SKM-1 (cell line): ENCODE measurements at regions not wholly inside any gene's neighbourhood (a gene's known extent, or its start where the extent isn't known, plus 50 kb on each side); places are given as distances from the start of the nearest gene placed in this dataset.

ENCODE experiments used
- DNase-seq: peaks from one replicate; lab custom pipeline; 2025; ENCODE audit not compliant: unreplicated experiment; lab: John Stamatoyannopoulos, UW

DNA sequence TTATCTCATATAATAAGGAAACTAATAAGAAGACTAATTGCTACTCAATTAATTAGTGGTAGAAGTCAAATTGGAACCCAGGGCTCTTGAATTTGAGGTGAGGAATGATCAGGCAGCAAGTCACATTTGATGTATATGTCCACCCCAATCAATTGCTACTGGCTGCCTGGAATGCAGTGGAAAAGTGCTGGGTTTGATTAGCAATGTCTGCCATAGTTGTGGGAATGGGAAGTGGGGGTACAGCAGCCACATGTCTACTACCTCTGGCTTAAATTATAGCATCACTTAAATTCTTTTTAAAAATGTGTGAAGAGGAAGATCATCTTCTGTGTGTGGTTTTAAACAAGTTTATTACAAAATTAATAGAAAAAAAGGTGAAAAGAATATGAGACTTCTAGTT lies 50.8 kb upstream of the NAV2 start:
- DNase-seq = no peak

DNA sequence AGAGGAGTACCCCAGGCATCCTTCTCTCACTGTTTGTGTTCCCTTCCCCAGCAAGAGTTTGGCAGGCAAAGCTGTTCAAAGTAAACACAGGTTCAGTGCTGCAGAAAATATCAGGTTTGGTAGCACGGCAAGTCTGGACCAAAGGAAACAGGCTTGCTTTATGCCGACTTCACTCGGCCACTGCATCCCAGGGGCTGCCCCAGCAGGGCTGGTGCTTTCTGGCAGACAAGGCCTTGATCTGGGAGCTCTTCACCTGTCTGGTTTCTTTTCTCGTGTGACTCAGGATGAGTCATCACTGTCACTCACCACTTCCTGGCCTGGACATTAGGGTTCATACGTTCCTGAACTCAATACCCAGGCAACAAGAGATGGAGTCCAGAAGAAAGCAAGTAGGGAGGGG lies 52.6 kb upstream of the NAV2 start:
- no peak for DNase-seq

DNA sequence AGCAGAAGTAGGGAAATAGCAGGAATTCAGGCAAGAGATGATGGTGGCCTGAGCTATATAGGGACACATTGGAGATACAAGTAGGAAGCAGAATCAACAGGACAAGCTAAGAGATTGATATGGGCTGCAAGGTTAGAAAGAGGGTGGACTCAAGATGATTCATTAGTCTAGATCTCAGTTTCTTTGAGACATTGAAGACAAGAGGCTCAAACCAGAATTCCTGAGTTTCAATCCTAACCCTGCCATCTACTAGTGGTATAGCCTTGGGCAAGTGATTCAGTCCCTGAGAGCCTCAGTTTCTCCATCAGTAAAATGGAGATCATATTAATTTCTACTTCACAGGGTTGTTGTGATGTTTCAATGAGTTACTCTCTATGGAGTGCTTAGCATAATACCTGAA lies 53.1 kb upstream of the NAV2 start:
- DNase-seq = no peak

DNA sequence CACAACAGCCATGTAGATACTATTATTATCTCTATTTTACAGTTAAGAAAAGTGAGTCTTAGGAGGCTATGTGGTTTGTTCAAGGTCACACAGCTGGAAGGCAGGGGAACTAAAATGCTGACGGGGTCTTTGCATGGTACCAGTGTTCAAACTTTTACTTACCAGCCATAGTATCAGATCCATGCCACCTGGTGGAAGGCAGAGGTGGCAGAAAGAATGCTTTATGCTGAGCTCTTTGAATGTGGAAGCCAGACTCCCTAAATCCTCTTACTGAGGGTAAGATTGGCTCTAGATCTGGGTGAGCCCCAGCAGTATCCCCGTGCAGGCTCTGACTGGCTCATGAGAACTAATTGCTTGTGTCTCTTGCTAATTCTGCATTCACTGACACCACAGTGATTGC lies 54.3 kb upstream of the NAV2 start:
- no peak for DNase-seq

GRCh38 chr11:19656140-19656541 lies 56.5 kb upstream of the NAV2 start:
- DNase-seq = no peak

DNA sequence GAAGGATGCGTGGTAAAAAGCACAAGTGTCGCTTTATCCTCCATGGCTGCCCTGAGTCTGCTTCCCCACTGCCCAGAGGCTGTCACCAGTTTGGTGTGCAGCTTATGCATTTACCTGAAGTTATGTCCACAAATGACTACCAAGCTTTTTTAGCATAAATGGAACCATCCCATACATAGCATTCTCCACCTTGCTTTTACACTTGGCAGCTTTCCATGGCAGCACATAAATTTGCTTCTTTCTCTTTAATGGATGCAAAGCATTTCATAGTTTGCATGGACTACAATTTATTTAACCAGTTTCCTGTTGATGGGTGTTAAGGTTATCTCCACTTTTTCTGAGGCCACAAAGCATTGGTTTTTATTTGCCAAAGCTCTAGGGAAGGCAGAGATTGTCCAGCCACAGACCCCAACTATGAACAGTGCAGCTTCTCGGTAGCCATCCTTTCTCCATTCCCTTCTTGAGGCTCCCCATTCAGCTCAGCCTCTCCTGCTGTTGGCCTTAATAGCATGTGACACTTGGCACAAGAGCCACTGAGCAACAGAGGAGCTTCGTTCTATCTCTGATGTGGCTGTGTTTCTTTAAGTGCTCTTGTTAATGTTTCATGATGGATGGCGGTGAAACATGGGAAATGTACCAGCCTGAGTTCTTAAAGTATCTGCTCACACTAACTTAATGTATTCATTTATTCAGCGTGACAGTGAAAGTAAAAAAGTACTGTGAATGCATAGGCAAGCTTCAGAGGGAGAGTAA lies 59.8 kb upstream of the NAV2 start:
- no peak for DNase-seq

DNA sequence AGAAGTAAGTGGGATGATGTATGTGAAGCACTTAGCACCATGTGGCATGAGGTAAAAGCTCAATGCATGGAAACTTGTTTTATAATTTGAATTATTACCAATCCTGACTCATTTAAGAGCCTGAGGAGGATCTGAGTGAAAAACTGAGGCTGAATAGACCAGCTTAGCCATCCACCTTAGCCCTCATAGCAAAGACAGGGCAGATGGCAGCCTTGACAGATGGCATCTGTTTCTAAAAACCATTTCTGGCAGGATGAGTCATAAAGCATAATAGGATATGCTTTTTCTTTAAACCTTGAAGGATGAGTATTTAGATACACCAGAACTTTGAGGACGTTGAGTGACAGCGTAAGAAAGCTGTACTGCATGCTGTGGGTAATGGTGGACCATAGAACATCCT lies 61.0 kb upstream of the NAV2 start:
- DNase-seq = no peak

- DNase-seq = no peak
Measured at GRCh38 chr11:19651028-19651427, 61.6 kb upstream of the NAV2 start.

DNA sequence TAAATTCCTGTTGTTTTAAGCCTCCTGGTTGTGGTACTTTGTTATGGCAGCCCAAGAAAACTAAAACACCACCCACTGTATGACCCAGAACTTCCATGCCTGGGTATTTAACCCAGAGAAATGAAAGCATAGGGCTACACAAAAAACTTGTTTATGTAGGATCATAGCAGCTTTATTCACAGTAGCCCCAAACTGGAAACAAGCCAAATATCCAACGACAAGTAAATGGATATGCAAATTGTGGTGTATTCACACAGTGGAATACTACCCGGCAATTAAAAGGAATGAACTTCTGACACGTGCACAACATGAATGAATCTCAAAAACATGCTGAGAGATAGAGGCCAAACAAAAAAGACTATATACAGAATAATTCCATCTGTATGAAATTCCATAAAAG lies 62.2 kb upstream of the NAV2 start:
- no peak for DNase-seq

- no peak for DNase-seq
Measured at GRCh38 chr11:19649751-19650150, 62.9 kb upstream of the NAV2 start.

- DNase-seq = no peak
Measured at GRCh38 chr11:19648321-19648720, 64.3 kb upstream of the NAV2 start.

DNA sequence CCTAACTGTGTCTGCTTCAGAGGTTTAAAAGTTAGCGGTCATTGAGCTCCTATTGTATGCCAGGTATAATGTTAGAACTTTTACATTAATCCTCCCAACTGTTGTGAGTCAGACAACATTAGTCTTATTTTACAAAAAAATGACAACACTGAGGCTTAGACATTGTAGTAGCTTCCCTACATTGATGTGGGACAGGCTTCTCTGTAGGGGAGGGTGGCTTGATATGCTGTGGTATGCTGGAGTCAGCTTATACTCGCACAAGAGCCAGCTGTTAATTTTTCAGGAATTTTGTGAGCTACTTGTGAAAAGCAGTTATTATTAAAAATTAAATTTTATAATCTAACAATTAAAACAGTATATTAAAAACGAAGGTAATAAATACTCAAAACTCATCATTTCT lies 64.8 kb upstream of the NAV2 start:
- no peak for DNase-seq

DNA sequence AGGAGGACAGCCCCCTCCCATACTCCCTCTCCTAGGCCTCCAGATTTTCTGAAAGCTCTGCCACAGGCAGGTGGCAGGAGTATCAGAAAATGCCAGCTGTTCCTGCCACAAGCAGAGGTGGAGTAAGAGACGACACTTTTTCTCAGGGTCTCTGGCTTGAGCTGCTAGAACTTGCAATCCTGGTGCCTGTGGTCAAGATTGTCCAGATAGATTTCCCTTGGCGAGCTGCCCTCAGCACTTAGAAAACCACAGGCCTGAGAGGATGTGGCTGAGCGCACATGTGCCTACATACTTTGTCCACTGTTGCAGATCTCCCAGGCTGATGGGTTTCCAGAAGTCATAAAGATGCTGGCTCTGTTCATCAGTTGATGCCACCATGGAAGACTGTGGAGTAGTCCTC lies 65.7 kb upstream of the NAV2 start:
- DNase-seq = no peak

DNA sequence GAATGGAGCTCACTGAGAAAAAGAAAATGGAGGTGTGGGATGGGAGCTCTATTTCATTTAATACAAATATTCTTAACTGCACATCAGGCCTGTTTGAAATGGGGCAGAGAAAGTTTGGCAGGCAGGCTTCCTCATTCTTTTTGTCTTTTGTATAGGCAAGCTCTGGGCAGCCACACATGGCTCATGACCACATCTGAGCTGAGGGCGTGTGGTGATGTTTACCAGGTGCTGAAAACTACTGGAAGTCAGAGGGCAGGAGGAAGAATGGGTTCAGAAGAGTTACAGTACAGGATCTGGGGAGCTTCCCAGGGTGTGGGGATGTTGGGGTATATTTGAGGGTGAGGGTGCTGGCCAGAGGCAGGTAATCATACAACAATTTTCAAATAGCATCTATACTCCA lies 66.3 kb upstream of the NAV2 start:
- no peak for DNase-seq

GRCh38 chr11:19644316-19644715 lies 68.3 kb upstream of the NAV2 start:
- DNase-seq = no peak

GRCh38 chr11:19642185-19643158 lies 70.2 kb upstream of the NAV2 start:
- DNase-seq = no peak

GRCh38 chr11:19639603-19640105 lies 73.0 kb upstream of the NAV2 start:
- no peak for DNase-seq

DNA sequence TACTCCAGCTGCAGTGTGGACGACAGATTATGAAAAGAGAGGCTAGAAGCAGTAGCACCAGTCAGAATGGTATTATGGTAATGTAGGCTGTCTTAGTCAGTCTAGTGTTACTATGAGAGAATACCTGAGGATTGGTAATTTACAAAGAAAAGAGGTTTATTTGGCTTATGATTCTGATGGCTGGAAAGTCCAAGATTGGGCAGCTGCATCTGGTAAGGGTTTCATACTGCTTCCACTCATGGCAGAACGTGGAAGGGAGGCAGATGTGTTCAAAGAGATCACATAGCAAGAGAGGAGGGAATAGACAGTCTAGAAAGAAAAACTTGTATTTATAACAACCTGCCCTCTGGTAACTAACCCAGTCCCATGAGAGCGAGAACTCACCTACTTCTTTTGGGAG lies 77.3 kb upstream of the NAV2 start:
- no peak for DNase-seq

DNA sequence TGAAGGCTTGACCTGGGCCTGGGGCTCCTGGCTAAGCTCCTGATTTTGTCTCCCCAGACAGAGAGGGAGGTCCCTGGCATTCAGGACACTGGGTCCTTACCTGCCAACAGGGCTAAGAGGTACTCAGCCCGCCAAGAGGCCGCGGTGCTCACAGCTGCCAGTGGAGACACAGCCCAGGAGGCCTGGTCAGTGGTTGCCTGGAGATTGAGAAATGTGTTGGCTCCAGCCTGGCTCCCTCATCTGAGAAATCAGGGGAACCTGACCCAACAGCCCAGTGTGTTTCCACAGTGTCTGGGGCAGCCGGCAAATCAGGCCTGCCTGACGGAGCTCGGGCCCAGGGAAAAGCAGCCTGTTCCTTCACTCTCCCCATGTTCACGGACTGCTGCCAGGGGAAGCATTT lies 79.4 kb upstream of the NAV2 start:
- no peak for DNase-seq

DNA sequence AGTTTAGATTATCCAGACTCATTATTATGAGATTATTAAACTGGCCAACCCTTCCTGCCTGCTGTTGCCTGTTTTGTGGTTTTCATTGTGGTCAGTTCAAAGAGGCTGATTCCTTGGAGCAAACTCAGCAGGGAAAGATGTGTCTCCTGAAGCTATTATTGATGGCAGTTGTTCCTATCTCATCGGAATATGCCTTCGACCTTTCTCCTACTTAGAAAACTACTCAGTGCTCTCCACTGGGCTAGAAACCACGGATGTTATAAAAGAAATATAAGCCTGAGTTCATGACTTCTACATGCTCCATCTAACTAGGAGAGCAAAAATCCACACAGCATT lies 80.2 kb upstream of the NAV2 start:
- no peak for DNase-seq

DNA sequence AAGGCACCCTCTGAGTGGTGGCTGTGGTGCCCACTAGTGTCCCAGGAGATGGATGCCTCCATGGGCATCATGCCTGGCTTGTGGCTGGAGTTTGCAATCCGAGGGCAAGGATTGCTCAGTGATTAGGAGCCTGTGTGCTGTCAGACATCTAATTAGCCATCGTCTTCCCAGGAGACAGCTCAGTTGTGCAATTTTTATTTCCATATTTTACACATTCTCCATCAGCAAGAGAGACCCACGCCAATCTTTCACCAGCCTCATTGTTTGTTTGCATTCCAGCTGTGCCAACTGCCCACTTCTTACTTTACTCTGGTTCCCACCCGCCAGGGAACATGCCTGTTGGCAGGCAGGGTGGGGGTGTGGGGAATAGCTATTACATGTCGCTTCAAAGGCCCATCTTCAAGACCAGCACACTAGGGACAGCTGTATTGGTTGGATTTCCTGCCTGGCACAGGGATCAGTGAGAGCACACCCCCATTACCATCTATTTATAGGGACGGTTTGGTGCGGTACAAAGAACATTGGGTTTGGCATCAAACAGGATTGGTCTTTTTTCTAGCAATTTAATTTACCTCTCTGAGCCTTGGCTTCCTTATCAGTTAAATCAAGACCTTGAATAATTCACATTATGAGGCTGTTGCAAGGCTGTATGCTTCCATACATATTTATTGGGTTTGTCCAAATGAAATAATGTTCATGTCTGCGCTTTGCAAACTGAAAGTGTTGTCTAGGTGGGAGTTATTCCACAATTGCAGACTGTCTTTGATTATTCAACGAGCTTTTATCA lies 80.7 kb upstream of the NAV2 start:
- DNase-seq = no peak

DNA sequence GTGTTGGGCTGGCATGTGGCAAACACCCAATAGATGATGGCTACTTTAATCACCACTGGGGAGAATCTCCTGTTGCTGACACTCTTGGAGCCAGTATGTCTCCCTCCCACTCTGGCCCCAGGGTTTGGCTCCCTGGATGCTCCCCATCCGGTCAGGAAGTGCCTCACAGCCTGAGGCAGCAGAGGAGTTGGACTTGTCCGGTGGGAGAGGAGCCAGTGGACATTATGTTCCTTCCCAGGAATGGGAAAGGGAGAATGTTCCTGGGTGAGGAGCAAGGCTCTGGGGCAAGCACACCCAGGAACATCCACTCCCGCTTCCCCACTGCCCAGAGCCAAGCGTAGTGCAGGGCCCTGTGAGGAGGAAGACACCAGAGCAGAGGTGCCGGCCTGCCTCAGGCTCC lies 84.6 kb upstream of the NAV2 start:
- DNase-seq = no peak
